ENCODE measurements at regions not wholly inside any gene's neighbourhood (a gene's known extent, or its start where the extent isn't known, plus 50 kb on each side); places are given as distances from the start of the nearest gene placed in this dataset.

- TF ChIP-seq CTCF (conservative IDR thresholded peaks at IDR 0.05; ENCODE audit: low read depth, low read length) (no peak), POLR2A (IDR thresholded peaks at IDR 0.05; ENCODE audit: low read depth, low read length) (no peak), CHD1 (IDR thresholded peaks at IDR 0.05; ENCODE audit: low read depth, low read length) (no peak), RAD21 (IDR thresholded peaks at IDR 0.05; ENCODE audit: low read length) (no peak), MXI1 (IDR thresholded peaks at IDR 0.05; ENCODE audit: borderline replicate concordance, low read depth, low read length) (no peak), NFE2L2 (IDR thresholded peaks at IDR 0.05; ENCODE audit: low read depth, low read length) (no peak)
- TF ChIP-seq, protein P1, sequence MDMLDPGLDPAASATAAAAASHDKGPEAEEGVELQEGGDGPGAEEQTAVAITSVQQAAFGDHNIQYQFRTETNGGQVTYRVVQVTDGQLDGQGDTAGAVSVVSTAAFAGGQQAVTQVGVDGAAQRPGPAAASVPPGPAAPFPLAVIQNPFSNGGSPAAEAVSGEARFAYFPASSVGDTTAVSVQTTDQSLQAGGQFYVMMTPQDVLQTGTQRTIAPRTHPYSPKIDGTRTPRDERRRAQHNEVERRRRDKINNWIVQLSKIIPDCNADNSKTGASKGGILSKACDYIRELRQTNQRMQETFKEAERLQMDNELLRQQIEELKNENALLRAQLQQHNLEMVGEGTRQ (IDR thresholded peaks at IDR 0.05; ENCODE audit: low read depth, low read length): no peak
These were observed 55.3 kb upstream of the NBPF3 start for GRCh38 chr1:21384620-21385019.

Measured in IMR-90 (cell line).